NCI-H128 (cell line): ENCODE measurements at regions not wholly inside any gene's neighbourhood (a gene's known extent, or its start where the extent isn't known, plus 50 kb on each side); places are given as distances from the start of the nearest gene placed in this dataset.
A peak's percentile ranks its signal among the peaks of the same experiment; 100 is the strongest.
"Not testable (repeated sequence)": the region's sequence is repeated elsewhere in the genome, so short reads cannot be mapped to it uniquely, and the experiment has no call there.

Experiments
- DNase-seq: peaks from one replicate; lab custom pipeline; 2025; ENCODE audit not compliant: unreplicated experiment; lab: John Stamatoyannopoulos, UW

- no peak for DNase-seq
These were observed 120.8 kb upstream of the LGSN start for GRCh38 chr6:63440594-63440993.

DNA sequence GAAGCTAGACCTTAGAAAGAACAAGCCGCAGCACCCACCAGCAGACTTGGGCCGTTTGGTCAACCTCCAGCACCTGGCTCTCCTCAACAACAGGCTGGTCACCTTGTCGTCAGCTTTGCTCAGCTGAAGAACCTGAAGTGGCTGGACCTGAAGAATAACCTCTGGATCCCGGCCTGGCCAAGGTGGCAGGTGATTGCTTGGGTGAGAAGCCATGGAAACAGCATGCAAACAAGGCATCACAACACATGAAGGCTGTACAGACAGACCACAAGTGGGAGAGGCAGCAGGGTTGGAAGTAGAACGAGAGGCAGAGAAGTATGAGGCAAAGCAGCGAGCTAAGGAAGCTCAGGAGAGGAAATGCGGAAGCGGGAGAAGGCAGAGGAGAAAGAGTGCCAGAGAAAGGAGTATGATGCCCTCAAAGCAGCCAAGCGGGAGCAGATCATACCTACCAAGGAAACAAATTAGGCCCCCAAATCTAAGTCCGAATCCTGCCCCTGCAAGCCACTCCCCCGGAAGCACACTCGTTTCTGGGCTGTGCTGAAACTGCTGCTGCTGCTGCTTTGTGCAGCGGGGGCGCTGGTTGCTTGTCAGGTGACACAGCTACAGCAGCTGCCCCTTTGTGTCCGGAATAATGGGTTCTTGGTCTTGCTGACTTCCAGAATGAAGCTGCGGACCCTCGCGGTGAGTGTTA lies 121.6 kb upstream of the LGSN start:
- peak; percentile 37 for DNase-seq

DNA sequence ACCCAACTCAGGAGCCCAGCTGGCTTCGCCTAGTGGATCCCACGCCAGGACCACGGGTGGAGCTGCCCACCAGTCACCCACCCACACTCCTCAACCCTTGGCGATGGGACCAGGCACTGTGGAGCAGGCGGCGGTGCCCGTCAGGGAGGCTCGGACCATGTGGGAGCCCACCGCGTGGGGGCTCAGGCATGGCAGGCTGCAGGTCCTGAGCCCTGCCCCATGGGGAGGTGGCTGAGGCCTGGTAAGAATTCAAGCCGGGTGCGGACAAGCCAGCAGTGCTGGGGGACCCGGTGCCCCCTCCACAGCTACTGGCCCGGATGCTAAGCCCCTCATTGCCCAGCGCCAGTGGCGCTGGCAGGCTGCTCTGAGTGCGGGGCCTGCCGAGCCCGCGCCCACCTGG lies 123.1 kb upstream of the LGSN start:
- DNase-seq, result no peak

DNA sequence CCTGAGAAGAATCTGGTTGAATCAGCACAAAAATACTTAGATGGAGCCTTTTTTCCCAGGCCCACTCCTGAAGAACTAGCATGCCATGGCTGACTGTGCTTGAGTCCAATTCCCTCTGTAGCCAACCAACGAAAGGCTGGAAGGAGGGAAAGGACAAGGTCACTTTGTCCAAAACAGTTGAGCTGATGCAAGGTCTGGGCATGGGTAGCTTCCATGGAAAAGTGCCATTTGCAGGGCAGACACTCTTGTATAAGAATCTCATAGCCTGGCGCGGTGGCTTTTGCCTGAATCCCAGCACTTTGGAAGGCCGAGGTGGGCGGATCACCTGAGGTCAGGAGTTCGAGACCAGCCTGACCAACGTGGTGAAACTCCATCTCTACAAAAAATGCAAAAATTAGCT lies 125.0 kb upstream of the LGSN start:
- DNase-seq, result no peak

DNA sequence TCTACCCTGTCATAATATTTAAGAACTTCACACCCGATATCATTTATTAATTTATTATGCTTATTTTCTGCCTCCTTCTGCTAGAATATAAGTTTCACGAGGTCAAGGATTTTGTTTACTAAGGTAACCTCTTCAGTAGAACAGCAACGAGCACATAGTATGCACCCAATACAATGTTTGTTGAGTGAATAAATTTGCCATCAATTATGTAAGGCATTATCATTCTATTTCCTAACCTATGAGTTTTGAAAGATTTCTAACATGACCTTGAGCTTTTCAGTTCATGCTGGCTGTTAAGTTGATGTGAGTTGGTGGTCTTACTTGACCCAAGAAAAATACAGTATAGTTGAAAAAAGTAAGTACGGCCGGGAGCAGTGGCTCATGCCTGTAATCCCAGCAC lies 125.9 kb upstream of the LOC128125822 start:
- DNase-seq, result no peak

DNA sequence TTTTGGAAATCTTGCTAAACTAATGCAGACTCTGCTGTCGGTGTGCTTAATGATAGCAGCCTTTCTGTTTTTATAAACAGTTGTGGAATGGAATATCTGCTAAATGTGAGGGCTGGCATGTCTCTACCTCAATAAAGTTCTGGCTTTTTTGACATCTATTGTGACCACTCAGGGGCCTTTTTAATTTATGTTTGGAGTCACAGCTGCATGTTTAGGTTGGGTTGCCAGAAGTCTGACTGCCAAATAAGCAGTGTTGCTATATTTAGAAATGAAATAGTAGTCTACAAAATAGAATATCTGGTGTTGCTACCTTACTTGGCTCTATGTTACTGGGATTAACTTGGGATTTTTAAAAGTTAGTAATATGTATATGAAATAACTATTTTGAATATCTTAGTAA lies 125.1 kb upstream of the LOC128125822 start:
- DNase-seq, result no peak

GRCh38 chr6:63448229-63448628 lies 124.1 kb upstream of the LOC128125822 start:
- no peak for DNase-seq

- no peak for DNase-seq
These were observed 122.6 kb upstream of the LOC128125822 start for GRCh38 chr6:63449714-63450113.

DNA sequence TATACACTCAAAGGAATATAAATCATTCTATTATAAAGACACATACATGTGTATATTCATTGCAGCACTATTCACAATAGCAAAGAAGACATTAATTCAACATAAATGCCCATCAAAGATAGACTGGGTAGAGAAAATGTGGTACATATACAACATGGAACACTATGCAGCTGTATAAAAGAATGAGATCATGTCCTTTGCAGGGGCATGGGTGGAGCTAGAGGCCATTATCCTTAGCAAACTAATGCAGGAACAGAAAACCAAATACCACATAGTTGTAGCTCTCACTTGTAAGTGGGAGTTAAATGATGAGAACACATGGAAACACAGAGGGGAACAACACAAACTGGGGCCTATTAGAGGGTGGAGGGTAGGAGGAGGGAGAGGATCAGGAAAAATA lies 121.0 kb upstream of the LOC128125822 start:
- DNase-seq, result no peak

GRCh38 chr6:63452125-63452524 lies 120.2 kb upstream of the LOC128125822 start:
- DNase-seq, result no peak

DNA sequence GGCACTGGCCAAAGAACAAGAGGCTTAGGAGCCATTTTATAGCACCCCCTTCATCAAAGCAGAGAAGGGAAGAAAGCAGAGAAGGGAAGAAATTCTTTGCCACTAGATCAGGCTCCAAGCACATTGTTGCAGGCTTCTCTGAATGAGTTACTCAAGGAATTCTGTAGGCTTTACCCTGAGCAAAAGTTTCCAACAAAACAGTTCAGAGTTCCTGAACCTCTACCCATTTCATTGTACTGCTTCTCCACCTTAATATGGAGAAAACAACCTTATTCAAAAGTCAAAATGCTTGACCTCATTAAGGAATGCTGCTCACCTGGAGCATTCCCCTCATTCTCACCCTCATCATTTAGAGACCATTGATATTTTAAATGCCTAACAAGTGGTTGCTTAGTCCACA lies 115.5 kb upstream of the LOC128125822 start:
- DNase-seq, result no peak

DNA sequence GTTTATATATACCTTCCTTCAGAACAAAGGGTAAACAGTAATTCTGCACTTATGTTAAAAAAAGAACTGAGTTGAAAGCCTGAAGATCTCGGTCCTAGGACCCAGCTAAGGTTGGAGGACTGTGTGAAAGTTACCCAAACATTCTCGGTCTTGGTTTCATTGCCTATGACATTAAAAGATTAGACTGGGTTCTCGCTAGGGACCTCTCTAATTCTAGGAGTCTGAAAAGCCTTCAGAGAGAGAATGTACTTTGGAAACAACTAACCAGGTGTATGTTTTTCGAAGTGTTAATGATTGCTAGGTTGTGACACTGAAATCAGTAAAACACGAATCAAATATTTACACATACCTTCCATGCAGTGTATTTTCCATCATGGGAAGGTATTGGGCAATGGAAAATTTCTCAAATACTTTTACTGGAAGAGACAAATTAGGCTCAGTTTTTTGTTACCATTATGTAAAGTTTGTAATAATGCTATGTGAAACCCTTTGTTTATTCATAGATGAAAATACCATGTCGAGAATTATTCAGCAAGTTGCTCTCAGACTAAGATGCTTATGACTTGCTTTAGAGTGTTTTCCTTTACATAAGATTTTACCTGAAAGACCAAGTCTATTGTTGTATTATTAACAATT lies 113.7 kb upstream of the LOC128125822 start:
- no peak for DNase-seq

- DNase-seq, result no peak
These were observed 112.5 kb upstream of the LOC128125822 start for GRCh38 chr6:63459814-63460213.

DNA sequence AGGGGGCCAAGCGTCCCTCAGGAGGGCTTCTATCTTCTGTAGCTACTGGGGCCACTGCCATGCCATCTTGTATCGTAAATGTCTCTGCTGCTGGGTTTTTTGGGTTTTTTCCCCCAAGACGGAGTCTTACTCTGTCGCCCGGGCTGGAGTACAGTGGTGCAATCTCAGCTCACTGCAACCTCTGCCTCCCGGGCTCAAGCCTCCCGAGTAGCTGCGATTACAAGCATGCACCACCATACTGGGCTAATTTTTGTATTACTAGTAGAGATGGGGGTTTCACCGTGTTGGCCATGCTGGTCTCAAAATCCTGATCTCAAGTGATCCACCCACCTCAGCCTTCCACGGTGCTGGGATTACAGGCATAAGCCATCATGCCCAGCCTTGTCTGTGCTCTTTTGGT lies 111.3 kb upstream of the LOC128125822 start:
- no peak for DNase-seq

GRCh38 chr6:63464060-63464459 lies 108.2 kb upstream of the LOC128125822 start:
- DNase-seq, result no peak

DNA sequence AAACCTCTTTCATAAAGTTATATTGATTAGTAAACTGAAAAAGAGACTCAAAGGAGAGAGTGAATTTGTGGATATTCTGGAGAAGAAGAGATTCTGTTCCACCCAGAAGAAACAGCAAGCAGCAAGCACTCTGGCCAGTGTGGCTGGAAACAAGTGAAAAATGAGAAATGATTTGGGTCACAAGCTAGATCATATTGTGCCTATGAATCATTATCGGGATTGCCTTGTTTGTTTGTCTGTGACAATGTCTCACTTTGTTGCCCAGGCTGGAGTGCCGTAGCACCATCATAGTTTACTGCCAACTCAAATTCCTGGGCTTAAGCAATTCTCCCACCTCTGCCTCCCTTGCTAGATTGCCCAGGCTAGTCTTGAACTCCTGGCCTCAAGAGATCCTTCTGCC lies 106.5 kb upstream of the LOC128125822 start:
- DNase-seq, result no peak

- DNase-seq, result no peak
These were observed 106.0 kb upstream of the LOC128125822 start for GRCh38 chr6:63466242-63466733.

DNA sequence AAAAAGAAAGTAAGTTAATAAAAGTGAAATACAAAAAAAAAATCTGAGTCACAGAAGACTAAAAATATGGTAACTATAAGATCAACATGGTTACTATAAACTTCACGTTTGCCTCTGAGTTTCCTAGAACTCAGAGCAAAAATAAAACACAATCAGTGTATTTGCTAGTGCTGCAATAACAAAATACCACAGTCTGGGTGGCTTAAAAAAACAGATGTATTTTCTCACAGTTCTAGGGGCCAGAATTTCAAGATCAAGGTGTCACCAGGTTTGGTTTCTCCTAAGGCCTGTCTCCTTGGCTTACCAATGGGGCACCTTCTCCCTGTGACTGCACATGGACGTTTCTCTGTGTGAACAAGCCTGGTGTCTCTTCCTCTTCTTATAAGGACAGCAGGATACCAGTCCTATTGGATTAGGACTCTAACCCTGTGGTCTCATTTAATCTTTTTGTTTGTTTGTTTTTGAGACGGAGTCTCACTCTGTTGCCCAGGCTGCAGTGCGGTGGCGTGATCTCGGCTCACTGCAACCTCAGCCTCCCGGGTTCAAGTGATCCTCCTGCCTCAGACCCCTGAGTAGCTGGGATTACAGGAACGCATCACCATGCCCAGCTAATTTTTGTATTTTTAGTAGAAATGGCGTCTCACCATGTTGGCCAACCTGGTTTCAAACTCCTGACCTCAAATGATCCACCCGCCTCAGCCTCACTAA lies 104.9 kb upstream of the LOC128125822 start:
- DNase-seq, result no peak

GRCh38 chr6:63471145-63471544 lies 101.1 kb upstream of the LOC128125822 start:
- DNase-seq, result not testable (repeated sequence)

- no peak for DNase-seq
These were observed 100.6 kb upstream of the LOC128125822 start for GRCh38 chr6:63471654-63472053.

DNA sequence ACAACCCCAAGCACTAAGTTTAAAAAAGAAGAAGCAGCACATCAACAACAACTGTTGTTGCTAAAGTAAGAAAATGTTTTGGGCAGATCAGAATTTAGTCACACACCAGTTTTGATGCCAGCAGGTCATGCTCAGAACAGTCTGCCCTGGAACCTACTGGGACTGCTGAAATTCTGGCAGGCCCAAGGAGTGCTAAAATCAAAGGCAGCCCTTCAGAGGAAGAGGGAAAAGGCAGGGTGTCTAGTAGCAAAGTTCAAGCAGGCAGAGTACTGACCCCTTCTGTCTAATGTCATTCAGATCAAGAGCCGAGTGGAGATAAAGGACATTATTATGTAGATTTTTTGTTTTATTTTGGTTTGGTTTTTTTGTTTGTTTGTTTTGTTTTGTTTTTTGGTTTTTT lies 96.6 kb upstream of the LOC128125822 start:
- DNase-seq, result no peak

- DNase-seq, result no peak
These were observed 96.0 kb upstream of the LOC128125822 start for GRCh38 chr6:63476302-63476701.
